ENCODE measurements at regions not wholly inside any gene's neighbourhood (a gene's known extent, or its start where the extent isn't known, plus 50 kb on each side); places are given as distances from the start of the nearest gene placed in this dataset.

- Histone ChIP-seq H3K36me3 (ENCODE audit: insufficient read depth, low read length) (no peaks in the 10 kb centered on the region), H3K27me3 (ENCODE audit: control insufficient read depth in 1 of 2, insufficient read depth in 2 of 2, low read length in 2 of 2) (no peaks in the 10 kb centered on the region), H3K27ac (ENCODE audit: low read depth in 1 of 2, low read length in 2 of 2) (no peak overlapping the region), H3K4me1 (ENCODE audit: insufficient read depth, low read length) (no peaks in the 10 kb centered on the region), H3K9me3 (ENCODE audit: control insufficient read depth in 1 of 2, insufficient read depth in 1 of 2, low read length in 2 of 2) (no peaks in the 10 kb centered on the region), H3K4me3 (ENCODE audit: low read length) (no peak overlapping the region)
- DNase-seq (no peak), ATAC-seq (ENCODE audit: poor library complexity) (no peak)
- intact Hi-C loops (cut with DNase I, micrococcal nuclease): no loop called here
- POLR2A ChIA-PET: no interaction called here
- H3K4me1 Mint-ChIP-seq (ENCODE audit: low read depth): no peaks in the 10 kb centered on the region
- no peak overlapping the region for H3K4me3 Mint-ChIP-seq
- TF ChIP-seq CTCF (IDR thresholded peaks at IDR 0.05): no peak
- no peaks in the 10 kb centered on the region for H3K9me3 Mint-ChIP-seq
- no peak overlapping the region for H3K27ac Mint-ChIP-seq
- CTCF ChIA-PET: no interaction called here
- H3K27me3 Mint-ChIP-seq: peaks cover 6% of the 10 kb centered on the region
- no peaks in the 10 kb centered on the region for H3K36me3 Mint-ChIP-seq (ENCODE audit: low read depth)
Observed at GRCh38 chr1:213366141-213366831, 315.2 kb downstream of the RPS6KC1 start.

GRCh38 chr1:213369465-213369864 lies 318.4 kb downstream of the RPS6KC1 start:
- POLR2A ChIA-PET: no interaction called here
- H3K36me3 Mint-ChIP-seq (ENCODE audit: low read depth): no peaks in the 10 kb centered on the region
- no peaks in the 10 kb centered on the region for H3K9me3 Mint-ChIP-seq
- no peak overlapping the region for H3K27ac ChIP-seq (ENCODE audit: low read depth in 1 of 2, low read length in 2 of 2)
- H3K4me1 ChIP-seq (ENCODE audit: insufficient read depth, low read length): no peaks in the 10 kb centered on the region
- no peaks in the 10 kb centered on the region for H3K4me1 Mint-ChIP-seq (ENCODE audit: low read depth)
- no peak overlapping the region for H3K27ac Mint-ChIP-seq
- ATAC-seq (ENCODE audit: poor library complexity) (no peak), DNase-seq (no peak)
- H3K27me3 Mint-ChIP-seq: no peaks in the 10 kb centered on the region
- no peak overlapping the region for H3K4me3 ChIP-seq (ENCODE audit: low read length)
- no peaks in the 10 kb centered on the region for H3K36me3 ChIP-seq (ENCODE audit: insufficient read depth, low read length)
- H3K4me3 Mint-ChIP-seq: no peak overlapping the region
- CTCF ChIA-PET: no interaction called here
- H3K9me3 ChIP-seq (ENCODE audit: control insufficient read depth in 1 of 2, insufficient read depth in 1 of 2, low read length in 2 of 2): no peaks in the 10 kb centered on the region
- intact Hi-C loops (cut with DNase I, micrococcal nuclease): no loop called here
- no peak for TF ChIP-seq CTCF (IDR thresholded peaks at IDR 0.05)
- no peaks in the 10 kb centered on the region for H3K27me3 ChIP-seq (ENCODE audit: control insufficient read depth in 1 of 2, insufficient read depth in 2 of 2, low read length in 2 of 2)

- ChIA-PET POLR2A (no interaction called here), CTCF (no interaction called here)
- Histone ChIP-seq H3K36me3 (ENCODE audit: insufficient read depth, low read length) (no peaks in the 10 kb centered on the region), H3K4me3 (ENCODE audit: low read length) (no peak overlapping the region), H3K27ac (ENCODE audit: low read depth in 1 of 2, low read length in 2 of 2) (no peak overlapping the region), H3K9me3 (ENCODE audit: control insufficient read depth in 1 of 2, insufficient read depth in 1 of 2, low read length in 2 of 2) (no peaks in the 10 kb centered on the region), H3K27me3 (ENCODE audit: control insufficient read depth in 1 of 2, insufficient read depth in 2 of 2, low read length in 2 of 2) (no peaks in the 10 kb centered on the region), H3K4me1 (ENCODE audit: insufficient read depth, low read length) (no peaks in the 10 kb centered on the region)
- ATAC-seq (ENCODE audit: poor library complexity) (no peak), DNase-seq (no peak)
- intact Hi-C loops (cut with DNase I, micrococcal nuclease): no loop called here
- no peak overlapping the region for H3K27ac Mint-ChIP-seq
- H3K27me3 Mint-ChIP-seq: no peaks in the 10 kb centered on the region
- no peaks in the 10 kb centered on the region for H3K9me3 Mint-ChIP-seq
- TF ChIP-seq CTCF (IDR thresholded peaks at IDR 0.05): no peak
- H3K36me3 Mint-ChIP-seq (ENCODE audit: low read depth): no peaks in the 10 kb centered on the region
- no peaks in the 10 kb centered on the region for H3K4me1 Mint-ChIP-seq (ENCODE audit: low read depth)
- no peak overlapping the region for H3K4me3 Mint-ChIP-seq
Observed at GRCh38 chr1:213370523-213370922, 319.5 kb downstream of the RPS6KC1 start.

Measured in CD4-positive, alpha-beta T cell (primary cell).